H1 (cell line): ENCODE measurements at regions not wholly inside any gene's neighbourhood (a gene's known extent, or its start where the extent isn't known, plus 50 kb on each side); places are given as distances from the start of the nearest gene placed in this dataset.

Source experiments
- ATF2 ChIP-seq: IDR thresholded peaks from 2 replicates; pipeline ENCODE4 v1.6.1; 2012; ENCODE audit warnings: low read length, inconsistent platforms
- BCL11A ChIP-seq, 2 experiments: IDR thresholded peaks; one replicate each; pipeline ENCODE4 v1.6.1; 2011; ENCODE audit warnings: low read depth in 2 of 2, low read length in 2 of 2, mild to moderate bottlenecking in 2 of 2
- RFX5 ChIP-seq: IDR thresholded peaks from 2 replicates; pipeline ENCODE4 v1.6.1; 2011; ENCODE audit warnings: low read depth, low read length, improper control_type of control experiment, borderline replicate concordance
- RNF2 ChIP-seq: fragments of 200-900, 300-1000 bp; sonication (generic); IDR thresholded peaks from 2 replicates; pipeline ENCODE4 v1.7.1; 2016; ENCODE audit warnings: borderline replicate concordance, low read depth, mild to moderate bottlenecking, antibody characterized with exemption, low read length; ENCODE audit not compliant: poor library complexity, severe bottlenecking; ENCODE audit errors: missing control alignments

GRCh38 chr1:20409012-20409411 lies 77.0 kb downstream of the CAMK2N1 start:
- TF ChIP-seq BCL11A (IDR thresholded peaks at IDR 0.05; ENCODE audit: low read depth in 2 of 2, low read length in 2 of 2) = no peak
- no peak for TF ChIP-seq RNF2
- no peak for TF ChIP-seq RFX5
- TF ChIP-seq ATF2 = no peak
